A673 (cell line): ENCODE measurements at regions not wholly inside any gene's neighbourhood (a gene's known extent, or its start where the extent isn't known, plus 50 kb on each side); places are given as distances from the start of the nearest gene placed in this dataset.

Experiments
- BruUV-seq: library from RNA; stranded (reverse); fragments of 400-500 nt; replicated peaks from 2 replicates; lab custom pipeline; 2021; lab: Mats Ljungman, UMichigan
- CTCF ChIA-PET: fragments of 300-600 bp; sonication (Branson Sonifier 250); formaldehyde crosslinking; loops from one replicate; lab custom pipeline; 2022; ENCODE audit warnings: antibody characterized with exemption; lab: Charles Lee
- POLR2A ChIA-PET: fragments of 300-600 bp; sonication (Branson Sonifier 250); formaldehyde crosslinking; loops from one replicate; lab custom pipeline; 2022; ENCODE audit warnings: antibody characterized with exemption; ENCODE audit not compliant: low non-redundant PET; lab: Charles Lee
- DNase-seq: peaks from one replicate; pipeline ENCODE4 v3.0.0-alpha.2; 2015; ENCODE audit warnings: low spot score
- H3K27ac ChIP-seq: fragments of 200-600 bp; sonication (generic); 2 replicates; pipeline ENCODE4 v1.5.1; 2016; ENCODE audit warnings: mixed run types, low read depth, mild to moderate bottlenecking, mixed read lengths, antibody characterized with exemption, low read length; ENCODE audit not compliant: poor library complexity, severe bottlenecking
- H3K27me3 ChIP-seq: fragments of 200-600 bp; sonication (generic); replicated peaks from 2 replicates; pipeline ENCODE4 v1.6.1; 2017; ENCODE audit warnings: mixed run types, low read depth, mild to moderate bottlenecking, mixed read lengths, antibody characterized with exemption, low read length; ENCODE audit not compliant: insufficient read depth, poor library complexity
- H3K36me3 ChIP-seq: fragments of 200-600 bp; sonication (generic); 2 replicates; pipeline ENCODE4 v1.6.1; 2016; ENCODE audit warnings: mixed run types, mild to moderate bottlenecking, mixed read lengths, antibody characterized with exemption, low read length; ENCODE audit not compliant: insufficient read depth, poor library complexity, severe bottlenecking
- H3K4me1 ChIP-seq: fragments of 200-600 bp; sonication (generic); 2 replicates; pipeline ENCODE4 v1.6.1; 2017; ENCODE audit warnings: mixed run types, mild to moderate bottlenecking, mixed read lengths, antibody characterized with exemption, low read length; ENCODE audit not compliant: insufficient read depth, poor library complexity, severe bottlenecking
- H3K4me3 ChIP-seq: fragments of 200-600 bp; sonication (generic); 2 replicates; pipeline ENCODE4 v1.5.1; 2016; ENCODE audit warnings: low read depth, mixed run types, mild to moderate bottlenecking, mixed read lengths, low read length; ENCODE audit not compliant: poor library complexity, severe bottlenecking
- H3K9me3 ChIP-seq: fragments of 200-600 bp; sonication (generic); 2 replicates; pipeline ENCODE4 v1.6.1; 2016; ENCODE audit warnings: mixed run types, low read depth, mild to moderate bottlenecking, mixed read lengths, antibody characterized with exemption, low read length; ENCODE audit not compliant: poor library complexity, severe bottlenecking
- CTCF ChIP-seq: fragments of 300-800, 200-600 bp; sonication (generic); conservative IDR thresholded peaks from 2 replicates; pipeline ENCODE4 v1.5.1; 2017; ENCODE audit warnings: low read depth, mild to moderate bottlenecking, antibody characterized with exemption, low read length, moderate library complexity, mixed read lengths
- EZH2 ChIP-seq: fragments of 200-600 bp; sonication (generic); IDR thresholded peaks from 2 replicates; pipeline ENCODE4 v1.6.1; 2017; ENCODE audit warnings: borderline replicate concordance, low read depth, mild to moderate bottlenecking, mixed read lengths, antibody characterized with exemption, low read length; ENCODE audit not compliant: poor library complexity, severe bottlenecking
- intact Hi-C: fragments of 100-400 bp; cut with micrococcal nuclease; formaldehyde crosslinking; loops from one replicate; pipeline ENCODE4 v1.10.0; 2022; ENCODE audit not compliant: unreplicated experiment

- Histone ChIP-seq H3K36me3 (no peaks in the 10 kb centered on the region), H3K4me3 (no peak overlapping the region), H3K4me1 (peaks cover 50% of the 10 kb centered on the region), H3K27me3 (no peaks in the 10 kb centered on the region), H3K9me3 (no peaks in the 10 kb centered on the region), H3K27ac (peak overlapping the region; percentile 43)
- BruUV-seq: no TSS peak
- ChIA-PET CTCF (no interaction called here), POLR2A (no interaction called here)
- DNase-seq: peak; percentile 81
- intact Hi-C loops: loop anchor here (10.0 kb wide), 1 partner anchor 502 kb away; no protein-coding TSS in a partner anchor
- TF ChIP-seq CTCF (no peak), EZH2 (no peak)
These were observed 271.8 kb downstream of the BRINP2 start for GRCh38 chr1:177442584-177442983.

- POLR2A ChIA-PET: no interaction called here
- DNase-seq: peak; percentile 31
- TF ChIP-seq EZH2: no peak
- no peak for TF ChIP-seq CTCF
- no peak overlapping the region for H3K4me3 ChIP-seq
- no peaks in the 10 kb centered on the region for H3K27me3 ChIP-seq
- CTCF ChIA-PET: no interaction called here
- no peak overlapping the region for H3K27ac ChIP-seq
- peaks cover 47% of the 10 kb centered on the region for H3K4me1 ChIP-seq
- H3K9me3 ChIP-seq: no peaks in the 10 kb centered on the region
- intact Hi-C loops: loop anchor here (10.0 kb wide), 1 partner anchor 504 kb away; no protein-coding TSS in a partner anchor
- no peaks in the 10 kb centered on the region for H3K36me3 ChIP-seq
- no TSS peak for BruUV-seq
These were observed 270.5 kb downstream of the BRINP2 start for GRCh38 chr1:177441281-177441680.

- no peak overlapping the region for H3K4me3 ChIP-seq
- TF ChIP-seq CTCF (no peak), EZH2 (no peak)
- peaks cover 42% of the 10 kb centered on the region for H3K4me1 ChIP-seq
- CTCF ChIA-PET: no interaction called here
- POLR2A ChIA-PET: no interaction called here
- H3K9me3 ChIP-seq: no peaks in the 10 kb centered on the region
- DNase-seq: no peak
- no peaks in the 10 kb centered on the region for H3K36me3 ChIP-seq
- BruUV-seq: no TSS peak
- intact Hi-C loops: loop anchor here (10.0 kb wide), 1 partner anchor 504 kb away; no protein-coding TSS in a partner anchor
- H3K27me3 ChIP-seq: no peaks in the 10 kb centered on the region
- H3K27ac ChIP-seq: no peak overlapping the region
These were observed 270.1 kb downstream of the BRINP2 start for GRCh38 chr1:177440821-177441220.
